ENCODE measurements at regions not wholly inside any gene's neighbourhood (a gene's known extent, or its start where the extent isn't known, plus 50 kb on each side); places are given as distances from the start of the nearest gene placed in this dataset.

GRCh38 chr9:99680191-99680590 is 141.5 kb upstream of the NR4A3 start (continued):
- TF ChIP-seq RNF2 (IDR thresholded peaks at IDR 0.05; ENCODE audit: borderline replicate concordance, low read depth, low read length, missing control alignments, poor library complexity, severe bottlenecking), result no peak
- TF ChIP-seq SUZ12 (IDR thresholded peaks at IDR 0.05; ENCODE audit: low read length), result no peak
- TF ChIP-seq, protein P1, sequence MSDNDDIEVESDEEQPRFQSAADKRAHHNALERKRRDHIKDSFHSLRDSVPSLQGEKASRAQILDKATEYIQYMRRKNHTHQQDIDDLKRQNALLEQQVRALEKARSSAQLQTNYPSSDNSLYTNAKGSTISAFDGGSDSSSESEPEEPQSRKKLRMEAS (IDR thresholded peaks at IDR 0.05), result no peak
- TF ChIP-seq ASH2L (IDR thresholded peaks at IDR 0.05; ENCODE audit: low read length), result no peak
- no peak for TF ChIP-seq TAF7 (optimal IDR thresholded peaks at IDR 0.05; ENCODE audit: borderline replicate concordance, low read depth, low read length)
- no peak for TF ChIP-seq SIRT6 (IDR thresholded peaks at IDR 0.05; ENCODE audit: low read length)
- TF ChIP-seq EP300 (IDR thresholded peaks at IDR 0.05; ENCODE audit: borderline replicate concordance in 1 of 2, low read depth in 2 of 2, low read length in 2 of 2), result no peak
